GM23338 (cell line): ENCODE measurements at regions not wholly inside any gene's neighbourhood (a gene's known extent, or its start where the extent isn't known, plus 50 kb on each side); places are given as distances from the start of the nearest gene placed in this dataset.

ENCODE experiments used
- CREB1 ChIP-seq: fragments of 250-450 bp; sonication (Bioruptor Pico); IDR thresholded peaks from 2 replicates; pipeline ENCODE4 v1.5.0; 2020; ENCODE audit warnings: low read depth, mild to moderate bottlenecking, moderate library complexity
- CTCF ChIP-seq, 2 experiments: fragments of 200-600 bp in 1 of 2; sonication (generic) in 1 of 2; conservative IDR thresholded peaks; 2 replicates each; pipeline versions ENCODE4 v1.5.1 to v1.6.1; 2016 to 2017; ENCODE audit warnings: antibody characterized with exemption in 2 of 2, low read depth in 2 of 2, mild to moderate bottlenecking in 2 of 2, moderate library complexity in 1 of 2
- ETS1 ChIP-seq: IDR thresholded peaks from 2 replicates; pipeline ENCODE4 v1.6.1; 2016; ENCODE audit warnings: antibody characterized with exemption
- EZH2 ChIP-seq: fragments of 200-600 bp; sonication (generic); IDR thresholded peaks from one replicate; pipeline ENCODE4 v1.8.0; 2017; ENCODE audit warnings: antibody characterized with exemption, mild to moderate bottlenecking, low read depth; ENCODE audit not compliant: unreplicated experiment
- EZH2phosphoT487 ChIP-seq: fragments of 200-600 bp; sonication (generic); IDR thresholded peaks from one replicate; pipeline ENCODE4 v1.8.1; 2018; ENCODE audit warnings: antibody characterized with exemption; ENCODE audit not compliant: unreplicated experiment
- JUNB ChIP-seq: IDR thresholded peaks from one replicate; pipeline ENCODE4 v1.6.1; 2016; ENCODE audit warnings: antibody characterized with exemption; ENCODE audit not compliant: unreplicated experiment
- POLR2AphosphoS5 ChIP-seq: IDR thresholded peaks from 2 replicates; pipeline ENCODE4 v1.6.1; 2016; ENCODE audit warnings: antibody characterized with exemption, low read depth
- STAT1 ChIP-seq: IDR thresholded peaks from one replicate; pipeline ENCODE4 v1.6.1; 2016; ENCODE audit warnings: antibody characterized with exemption; ENCODE audit not compliant: unreplicated experiment
- ZNF114 ChIP-seq: fragments of 250-450 bp; sonication (Bioruptor Pico); IDR thresholded peaks from 2 replicates; pipeline ENCODE4 v1.5.0; 2020; ENCODE audit warnings: mild to moderate bottlenecking, moderate library complexity

- TF ChIP-seq CTCF (conservative IDR thresholded peaks at IDR 0.05; ENCODE audit: low read depth in 2 of 2), result no peak
- TF ChIP-seq POLR2AphosphoS5, result no peak
- TF ChIP-seq EZH2, result no peak
- TF ChIP-seq EZH2phosphoT487, result no peak
- TF ChIP-seq ZNF114 (CRISPR knock-in tag), result no peak
- TF ChIP-seq CREB1 (CRISPR knock-in tag), result no peak
- TF ChIP-seq JUNB, result no peak
- TF ChIP-seq ETS1, result no peak
- no peak for TF ChIP-seq STAT1
Observed at GRCh38 chr2:37570773-37571586, 100.5 kb downstream of the CDC42EP3 start.
